Glutamatergic neuron (in vitro differentiated cells): ENCODE measurements at regions not wholly inside any gene's neighbourhood (a gene's known extent, or its start where the extent isn't known, plus 50 kb on each side); places are given as distances from the start of the nearest gene placed in this dataset.

Source experiments
- DNase-seq: peaks from one replicate; pipeline ENCODE4 v3.0.0; 2022
- H3K27ac Mint-ChIP-seq: one replicate; pipeline ENCODE4 v1.8.0; 2020; ENCODE audit warnings: mild to moderate bottlenecking, mixed read lengths, inconsistent platforms; ENCODE audit not compliant: unreplicated experiment
- H3K27me3 Mint-ChIP-seq: one replicate; pipeline ENCODE4 v1.8.0; 2020; ENCODE audit warnings: mild to moderate bottlenecking, moderate library complexity, mixed read lengths, inconsistent platforms; ENCODE audit not compliant: unreplicated experiment
- H3K36me3 Mint-ChIP-seq: one replicate; pipeline ENCODE4 v1.8.0; 2020; ENCODE audit warnings: mild to moderate bottlenecking, mixed read lengths, inconsistent platforms; ENCODE audit not compliant: unreplicated experiment
- H3K4me1 Mint-ChIP-seq: one replicate; pipeline ENCODE4 v1.8.0; 2020; ENCODE audit warnings: mild to moderate bottlenecking, low read depth, mixed read lengths, inconsistent platforms; ENCODE audit not compliant: unreplicated experiment
- H3K4me3 Mint-ChIP-seq: one replicate; pipeline ENCODE4 v1.8.0; 2020; ENCODE audit warnings: mild to moderate bottlenecking, mixed read lengths, inconsistent platforms; ENCODE audit not compliant: unreplicated experiment
- H3K9me3 Mint-ChIP-seq: one replicate; pipeline ENCODE4 v1.8.0; 2020; ENCODE audit warnings: mild to moderate bottlenecking, moderate library complexity, mixed read lengths, inconsistent platforms; ENCODE audit not compliant: unreplicated experiment
- CTCF ChIP-seq: fragments of 200-600 bp; sonication (generic); IDR thresholded peaks from one replicate; pipeline ENCODE4 v1.5.0; 2021; ENCODE audit not compliant: partially characterized antibody, unreplicated experiment

DNA sequence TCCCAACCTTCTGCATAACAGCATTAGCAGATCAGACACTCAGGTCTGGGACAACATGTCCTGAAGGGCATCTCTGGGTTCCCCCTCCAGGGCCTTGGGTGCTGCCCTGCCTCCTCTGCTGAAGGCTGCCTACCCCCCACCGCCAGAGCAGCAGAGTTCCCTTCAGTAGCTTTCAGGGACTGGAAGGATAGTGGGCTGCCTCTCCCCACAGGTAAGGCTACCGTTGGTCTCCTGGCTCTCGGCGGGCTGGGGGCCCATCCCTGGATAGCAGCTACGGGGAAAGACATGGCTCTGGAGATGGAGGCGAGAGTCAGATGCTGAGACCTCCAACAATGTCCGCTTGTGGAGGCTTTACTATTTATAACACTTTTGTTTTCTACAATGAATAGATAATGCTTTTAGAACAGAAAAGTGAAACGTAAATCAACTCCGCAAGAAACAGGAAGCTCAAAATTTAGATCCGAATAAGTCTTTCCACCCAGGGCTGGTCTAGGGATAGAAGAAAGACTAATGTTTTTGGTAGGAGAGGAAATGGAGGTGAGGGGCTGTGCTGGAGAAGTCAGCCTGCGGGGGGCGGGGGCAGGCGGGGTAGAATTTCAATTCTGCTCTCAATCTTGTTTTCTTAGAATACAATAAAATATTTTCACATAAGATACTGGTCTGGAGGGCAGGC is 58.4 kb downstream of the ARL4C start:
- no peak for DNase-seq
- peaks cover 3% of the 10 kb centered on the region for H3K27me3 Mint-ChIP-seq
- peaks cover 5% of the 10 kb centered on the region for H3K4me1 Mint-ChIP-seq
- H3K9me3 Mint-ChIP-seq: no peaks in the 10 kb centered on the region
- no peak overlapping the region for H3K27ac Mint-ChIP-seq
- H3K4me3 Mint-ChIP-seq: no peak overlapping the region
- peaks cover 7% of the 10 kb centered on the region for H3K36me3 Mint-ChIP-seq
- no peak for TF ChIP-seq CTCF

DNA sequence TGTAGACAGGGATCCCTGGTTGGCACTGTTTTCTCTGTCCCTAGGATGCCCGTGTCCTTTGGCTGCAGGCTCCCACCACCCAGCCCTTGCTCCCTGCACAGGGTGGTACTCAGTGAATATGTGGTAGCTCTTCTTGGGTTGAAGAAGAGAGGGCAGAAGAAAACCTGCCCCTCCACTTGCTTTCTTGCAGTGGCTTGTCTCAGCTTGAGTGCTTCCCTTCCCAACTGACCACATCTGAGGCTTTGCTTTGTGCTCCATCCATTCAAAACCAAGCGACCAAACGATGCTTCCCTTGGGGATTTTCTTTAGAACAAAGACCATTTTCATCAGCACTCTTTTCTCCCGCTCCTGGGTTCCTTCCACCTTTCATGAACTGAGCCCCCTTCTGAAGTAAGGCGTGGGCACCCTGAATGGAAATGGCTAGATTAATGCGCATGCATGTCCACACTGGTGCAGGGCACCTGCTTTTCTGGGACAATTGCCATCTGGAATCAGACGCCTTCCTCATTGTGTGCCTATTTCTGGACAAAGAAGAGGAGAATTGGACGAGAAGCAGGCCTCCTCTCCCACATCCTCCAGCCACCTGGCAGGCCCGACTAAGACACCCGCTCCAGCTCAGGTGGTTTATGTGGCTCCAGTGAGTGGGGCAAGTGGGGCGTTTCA is 59.1 kb downstream of the ARL4C start:
- TF ChIP-seq CTCF: no peak
- peak overlapping the region; percentile 57 for H3K27ac Mint-ChIP-seq
- peaks cover 3% of the 10 kb centered on the region for H3K27me3 Mint-ChIP-seq
- H3K4me1 Mint-ChIP-seq: peaks cover 5% of the 10 kb centered on the region
- no peaks in the 10 kb centered on the region for H3K9me3 Mint-ChIP-seq
- no peak overlapping the region for H3K4me3 Mint-ChIP-seq
- H3K36me3 Mint-ChIP-seq: peaks cover 6% of the 10 kb centered on the region
- DNase-seq: no peak

DNA sequence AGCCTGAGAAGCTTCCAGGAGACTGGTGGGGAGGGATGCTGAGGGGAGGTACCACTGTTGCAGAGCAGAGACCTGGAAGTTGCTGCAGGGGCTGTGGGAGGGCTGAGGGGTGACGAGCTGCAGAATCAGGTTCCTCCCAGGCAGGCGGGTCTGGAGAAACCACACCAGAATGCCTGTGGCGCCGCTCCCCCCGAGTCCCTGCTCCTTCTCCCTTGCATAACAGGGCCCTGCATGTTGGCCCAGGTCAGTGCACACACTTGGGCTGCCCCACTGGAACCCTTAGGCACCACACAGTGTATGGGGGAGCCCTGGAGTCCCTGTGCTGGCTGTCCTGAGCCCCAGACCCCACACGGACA is 60.4 kb downstream of the ARL4C start:
- Mint-ChIP-seq H3K27ac (no peak overlapping the region), H3K27me3 (peaks cover 5% of the 10 kb centered on the region)
- no peak for TF ChIP-seq CTCF

GRCh38 chr2:234435836-234436481 is 60.9 kb downstream of the ARL4C start:
- Mint-ChIP-seq H3K4me1 (peaks cover 5% of the 10 kb centered on the region), H3K9me3 (no peaks in the 10 kb centered on the region), H3K27ac (no peak overlapping the region), H3K36me3 (peaks cover 6% of the 10 kb centered on the region), H3K27me3 (peaks cover 5% of the 10 kb centered on the region), H3K4me3 (no peak overlapping the region)
- no peak for TF ChIP-seq CTCF
- DNase-seq: no peak

More for the DNA sequence above, 60.4 kb downstream of the ARL4C start:
- Mint-ChIP-seq H3K36me3 (peaks cover 6% of the 10 kb centered on the region), H3K4me3 (no peak overlapping the region), H3K4me1 (peaks cover 5% of the 10 kb centered on the region), H3K9me3 (no peaks in the 10 kb centered on the region)
- DNase-seq: no peak

- no peak for DNase-seq
- peaks cover 5% of the 10 kb centered on the region for H3K4me1 Mint-ChIP-seq
- H3K36me3 Mint-ChIP-seq: peaks cover 6% of the 10 kb centered on the region
- TF ChIP-seq CTCF: no peak
- H3K4me3 Mint-ChIP-seq: no peak overlapping the region
- no peaks in the 10 kb centered on the region for H3K9me3 Mint-ChIP-seq
- no peak overlapping the region for H3K27ac Mint-ChIP-seq
- H3K27me3 Mint-ChIP-seq: peaks cover 5% of the 10 kb centered on the region
Observed at GRCh38 chr2:234433201-234433600, 63.7 kb downstream of the ARL4C start.
